CD4-positive, alpha-beta T cell treated with Interleukin-10 for 1 hour (primary cell): ENCODE measurements at regions not wholly inside any gene's neighbourhood (a gene's known extent, or its start where the extent isn't known, plus 50 kb on each side); places are given as distances from the start of the nearest gene placed in this dataset.

Source experiments
- DNase-seq: peaks from one replicate; pipeline ENCODE4 v3.0.0-alpha.2; 2020

GRCh38 chr20:18972251-18972876 is 158.8 kb downstream of the SCP2D1 start:
- no peak for DNase-seq

DNA sequence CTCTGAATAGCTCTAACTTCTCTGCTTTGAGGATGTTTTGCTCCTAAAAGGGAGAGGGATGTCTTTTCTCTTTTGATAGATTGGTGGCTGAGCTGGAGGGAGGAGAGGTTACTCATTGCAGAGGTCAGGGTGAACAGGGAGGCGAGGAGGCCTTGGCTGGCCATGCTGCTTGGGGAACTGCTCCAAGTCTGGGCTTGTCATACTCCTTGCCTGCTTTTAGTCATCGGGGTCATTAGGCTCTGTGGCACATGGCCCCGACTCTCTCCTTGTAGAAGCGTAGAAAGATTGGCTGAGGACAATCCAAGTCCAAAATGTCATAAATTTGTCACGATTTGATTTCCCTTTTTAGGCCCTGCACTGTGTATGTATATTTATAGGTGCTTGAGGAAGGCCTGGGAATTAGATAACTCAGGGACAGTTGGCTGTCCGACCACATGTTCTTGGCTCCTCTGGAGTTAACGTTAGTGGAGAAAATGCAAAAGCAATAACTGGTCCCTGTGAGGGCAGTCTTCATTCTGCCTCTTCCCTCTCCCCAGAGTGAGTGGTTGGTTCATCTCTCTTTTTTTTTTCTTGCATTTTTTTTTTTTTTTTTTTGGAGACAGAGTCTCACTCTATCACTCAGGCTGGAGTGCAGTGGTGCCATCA is 160.1 kb downstream of the SCP2D1 start:
- no peak for DNase-seq

DNA sequence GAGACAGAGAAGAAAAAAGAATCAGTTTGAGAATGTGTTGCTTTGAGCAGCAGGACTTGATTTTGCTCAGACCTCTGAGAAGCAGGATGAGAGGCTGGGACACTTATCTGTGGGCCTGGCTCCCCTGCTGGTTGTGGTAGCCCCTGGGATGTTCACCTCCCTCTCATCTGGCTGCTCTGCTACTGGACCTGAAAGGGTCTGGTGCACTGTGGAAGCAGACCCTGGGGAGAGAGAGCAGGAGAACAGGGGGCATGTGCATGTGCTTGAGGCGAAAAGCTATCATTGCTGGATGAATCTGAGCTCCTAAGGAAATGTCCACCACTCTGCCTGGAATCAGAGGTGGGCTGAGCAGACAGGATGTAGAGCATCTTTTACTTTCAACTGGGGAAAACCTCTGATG is 161.1 kb downstream of the SCP2D1 start:
- no peak for DNase-seq

DNA sequence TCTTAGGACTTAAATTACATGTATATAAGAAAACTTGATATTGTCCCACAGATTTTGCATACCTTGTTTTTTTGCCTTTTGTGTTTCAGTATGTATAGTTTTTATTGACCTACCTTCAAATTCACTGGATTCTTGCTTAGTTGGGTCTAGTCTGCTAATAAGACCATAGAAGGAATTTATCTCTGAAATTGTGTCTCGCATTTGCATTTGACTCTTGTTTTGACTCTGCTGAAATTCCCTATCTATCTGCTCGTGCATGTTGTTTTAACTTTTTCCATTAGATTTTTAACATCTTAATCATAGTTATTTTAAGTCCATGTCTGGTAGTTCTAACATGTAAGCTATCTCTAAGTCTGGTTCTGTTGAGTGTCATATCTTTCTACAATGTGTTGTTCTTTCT is 163.9 kb downstream of the SCP2D1 start:
- DNase-seq = no peak

DNA sequence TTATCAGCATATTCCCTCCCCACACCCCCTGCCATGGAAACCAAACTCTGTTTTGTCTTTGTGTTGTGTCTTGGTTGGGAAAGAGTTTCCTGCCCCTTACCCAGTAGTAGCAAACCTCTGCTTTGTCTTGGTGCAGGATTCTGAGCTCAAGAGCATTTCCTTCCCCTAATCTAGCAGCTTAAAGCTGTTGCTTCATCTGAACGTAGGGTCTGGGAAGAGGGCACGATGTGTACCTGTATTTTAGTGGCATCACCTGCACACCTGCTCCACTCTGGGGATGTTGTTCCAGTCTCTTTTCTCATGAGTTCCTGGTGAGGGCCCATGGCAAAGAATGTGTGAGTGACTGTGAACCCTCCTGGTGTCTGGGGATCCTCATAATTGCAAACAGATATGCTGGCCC is 164.7 kb downstream of the SCP2D1 start:
- DNase-seq = no peak

- no peak for DNase-seq
These were observed 165.5 kb downstream of the SCP2D1 start for GRCh38 chr20:18979132-18979531.

GRCh38 chr20:18981962-18982539 is 168.5 kb downstream of the SCP2D1 start:
- DNase-seq = no peak

DNA sequence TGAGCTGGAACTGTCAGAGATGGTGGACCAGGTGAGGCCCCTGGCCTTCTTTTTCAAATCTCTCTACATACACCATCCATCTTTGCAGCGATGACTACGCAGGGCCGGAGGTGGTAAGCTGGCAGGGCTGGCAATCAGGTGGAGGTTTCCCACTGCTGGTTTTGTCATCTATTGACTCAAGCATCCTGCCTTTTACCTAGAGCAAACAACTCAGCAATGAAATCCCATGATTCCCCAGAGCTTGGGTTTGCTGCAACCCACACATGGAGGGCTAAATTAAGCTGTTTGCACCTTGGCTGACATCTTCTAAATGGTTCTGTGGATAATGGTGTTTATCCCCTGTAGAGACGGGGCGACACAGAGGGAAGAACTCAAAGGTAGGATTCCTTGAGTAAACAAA is 170.2 kb downstream of the SCP2D1 start:
- no peak for DNase-seq

GRCh38 chr20:18984238-18985200 is 170.9 kb downstream of the SCP2D1 start:
- DNase-seq = no peak

GRCh38 chr20:18985551-18985950 is 172.0 kb downstream of the SCP2D1 start:
- no peak for DNase-seq

DNA sequence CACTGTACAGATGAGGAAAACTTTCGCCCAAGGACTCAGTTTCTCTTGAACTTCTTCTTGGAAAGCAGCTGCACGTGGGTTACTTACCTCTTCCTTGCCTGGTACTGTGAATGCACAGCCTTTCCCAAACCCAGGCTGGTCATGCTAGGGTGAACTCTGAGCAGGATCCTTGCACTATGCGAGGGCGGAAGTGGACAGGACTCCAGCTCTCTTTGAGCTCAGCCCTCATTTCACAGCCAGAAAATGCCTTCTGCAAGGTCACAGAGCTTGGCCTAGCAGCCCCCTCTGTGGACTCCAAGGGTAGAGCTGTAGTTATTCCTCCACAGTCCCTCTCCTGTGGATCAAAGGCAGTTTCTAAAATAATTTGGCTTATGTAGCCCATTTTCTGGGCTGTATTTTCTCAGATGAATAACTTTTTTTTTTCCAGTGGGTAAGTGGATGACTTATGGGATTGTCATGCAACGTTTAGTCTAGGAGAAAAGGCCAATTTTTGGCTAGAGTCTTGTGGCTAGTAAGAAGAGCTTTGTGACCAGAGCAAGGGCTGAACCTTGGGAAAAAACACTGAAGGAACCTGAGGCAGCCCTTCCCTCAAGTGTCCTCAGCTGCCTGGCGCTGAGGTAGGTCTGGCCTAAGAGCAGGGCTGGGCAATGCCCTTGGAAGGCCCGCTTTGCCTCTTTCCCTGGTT is 172.7 kb downstream of the SCP2D1 start:
- DNase-seq = no peak

DNA sequence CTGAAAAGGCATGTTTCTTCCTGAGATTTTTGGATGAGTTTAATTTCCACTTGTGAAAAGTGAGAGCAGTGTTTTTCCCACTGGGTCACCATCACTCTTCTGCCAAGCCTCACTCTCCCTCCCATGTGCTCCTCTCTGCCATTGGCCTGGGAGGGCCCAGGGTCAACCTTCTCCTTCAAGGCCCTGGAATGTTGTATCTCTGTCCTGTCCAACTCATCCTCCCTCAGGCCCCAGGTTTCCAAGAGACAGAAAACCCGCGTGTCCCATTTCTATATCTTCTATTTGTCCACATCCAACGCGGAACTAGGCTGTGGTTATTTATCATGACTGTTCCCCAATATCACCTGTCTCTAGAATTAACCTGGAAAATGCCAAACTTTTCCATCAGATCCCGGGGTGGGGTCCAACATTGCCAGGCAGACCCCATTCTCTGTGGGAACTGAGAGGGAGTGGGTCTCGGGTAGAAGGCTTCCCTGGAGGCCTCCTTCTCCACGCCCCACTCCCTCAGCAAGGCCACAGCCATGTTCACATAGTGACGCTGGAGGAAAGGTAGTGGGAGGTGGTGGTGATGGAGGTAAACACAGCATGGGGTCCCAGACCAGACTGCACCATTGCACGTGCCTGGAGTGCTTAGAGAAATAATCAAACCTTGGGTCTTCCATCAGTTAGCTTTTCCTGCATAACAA is 173.5 kb downstream of the SCP2D1 start:
- no peak for DNase-seq

- no peak for DNase-seq
These were observed 174.3 kb downstream of the SCP2D1 start for GRCh38 chr20:18987781-18988360.

GRCh38 chr20:18988701-18989100 is 175.1 kb downstream of the SCP2D1 start:
- no peak for DNase-seq

DNA sequence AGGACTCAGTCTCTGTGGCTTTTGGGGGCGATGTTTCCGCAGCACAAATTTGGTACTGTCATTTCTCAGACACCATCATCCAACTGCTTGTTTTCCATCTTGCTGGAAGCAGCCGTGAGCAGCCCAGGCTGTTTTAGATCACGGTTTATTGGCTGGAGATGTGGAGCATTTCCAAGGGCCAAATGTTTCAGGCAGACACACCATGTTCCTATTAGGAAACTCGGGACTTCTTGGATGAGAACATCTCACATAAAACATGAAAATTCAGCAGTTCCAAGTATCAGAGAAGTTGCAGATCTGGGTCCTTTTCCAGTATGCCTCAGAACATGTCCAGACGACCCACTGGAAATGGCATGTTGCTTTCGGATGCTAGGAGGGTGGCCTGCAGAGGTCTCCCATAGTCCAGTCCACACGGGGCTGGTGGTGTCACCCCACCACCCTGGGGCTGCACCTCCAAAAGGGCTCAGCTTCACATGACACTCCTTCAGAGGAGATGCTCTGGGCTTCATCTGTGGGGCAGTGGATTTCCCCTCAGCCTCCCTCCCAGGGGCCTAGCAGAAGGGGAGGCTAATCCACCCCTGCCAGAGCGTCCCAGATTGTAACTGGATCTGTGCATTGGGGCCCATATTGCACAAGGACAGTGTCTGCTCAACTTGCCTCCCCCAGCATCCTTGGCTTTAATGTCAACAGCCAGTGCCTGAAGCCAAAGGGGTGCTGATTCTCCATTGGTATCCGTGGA is 176.3 kb downstream of the SCP2D1 start:
- no peak for DNase-seq

- DNase-seq = no peak
These were observed 177.4 kb downstream of the SCP2D1 start for GRCh38 chr20:18991012-18991411.

DNA sequence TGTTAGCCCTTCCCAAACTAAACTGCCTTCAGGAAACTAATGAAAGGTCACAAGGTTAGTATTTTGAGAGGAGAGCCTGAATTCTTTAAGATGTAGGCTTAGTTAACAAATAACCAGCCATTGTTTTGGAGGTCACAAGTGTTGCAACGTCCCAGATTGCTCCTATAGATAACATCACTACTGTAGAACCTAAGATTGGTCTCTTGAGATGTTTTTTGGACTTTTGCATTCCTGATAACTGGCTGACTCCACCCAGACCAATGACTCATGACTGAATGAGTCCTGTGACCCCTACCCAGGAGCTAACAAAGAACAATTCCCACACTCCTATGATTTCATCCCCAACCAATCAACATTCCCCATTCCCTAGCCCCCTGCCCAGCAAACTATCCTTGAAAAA is 178.8 kb downstream of the SCP2D1 start:
- DNase-seq = no peak

DNA sequence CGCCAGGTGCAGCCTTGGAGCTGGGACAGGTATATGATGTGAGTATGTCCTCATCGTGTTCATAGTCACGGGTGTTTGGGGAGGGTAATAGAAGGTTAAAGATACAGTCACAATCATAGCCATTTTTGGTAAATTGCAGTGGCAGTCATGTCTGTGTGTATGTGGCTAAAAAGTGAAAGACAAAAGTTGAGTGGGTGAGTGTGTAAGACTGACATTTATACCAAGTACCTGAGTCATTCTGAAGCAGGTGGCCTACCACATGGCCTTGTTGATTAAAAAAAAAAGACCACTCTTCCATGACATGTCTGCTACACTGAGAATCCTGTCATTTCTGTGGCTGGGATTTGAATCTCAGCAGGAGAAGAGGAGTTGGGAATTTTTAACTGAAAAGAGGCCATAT is 181.9 kb downstream of the SCP2D1 start:
- DNase-seq = no peak

DNA sequence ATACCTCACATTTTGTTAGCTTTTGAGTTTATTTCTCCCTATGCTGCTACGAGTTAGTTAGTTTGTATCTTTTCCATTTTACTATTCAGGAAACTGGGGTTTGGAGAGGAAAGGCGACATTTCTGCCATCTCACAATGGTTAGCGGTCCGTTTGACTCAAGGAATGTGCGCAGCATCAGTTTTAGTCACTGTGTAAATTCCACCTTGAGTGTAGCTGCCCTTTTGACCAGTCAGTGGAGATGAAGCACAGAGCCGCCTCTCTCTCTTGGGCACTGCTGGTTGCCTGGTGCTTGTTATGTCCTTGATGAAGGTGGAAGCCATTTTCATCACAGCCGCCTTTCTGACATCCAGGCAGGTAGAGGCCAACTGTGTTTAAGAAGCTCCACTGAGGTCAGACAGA is 185.5 kb downstream of the SCP2D1 start:
- DNase-seq = no peak

DNA sequence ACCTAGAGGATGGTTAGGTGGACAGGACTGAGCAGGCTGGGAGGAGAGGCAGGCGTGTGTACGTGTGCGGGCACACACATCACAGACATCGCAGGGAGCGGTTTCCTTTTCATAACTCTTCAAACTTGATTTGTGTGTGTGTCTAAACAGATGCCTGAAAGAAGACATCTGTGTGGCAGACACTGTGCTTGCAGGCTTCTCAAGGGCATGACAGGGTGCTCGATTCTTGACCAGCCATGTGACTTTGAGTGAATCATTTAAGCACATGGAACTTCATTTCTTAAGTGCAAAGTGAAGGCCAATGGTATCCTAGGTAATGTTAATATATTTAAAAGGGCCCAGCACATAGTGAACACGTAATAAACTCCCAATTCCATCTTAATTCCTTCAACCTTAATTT is 186.5 kb downstream of the SCP2D1 start:
- DNase-seq = no peak

- DNase-seq = no peak
These were observed 187.6 kb downstream of the SCP2D1 start for GRCh38 chr20:19001177-19001576.
